HepG2 (cell line): ENCODE measurements at regions not wholly inside any gene's neighbourhood (a gene's known extent, or its start where the extent isn't known, plus 50 kb on each side); places are given as distances from the start of the nearest gene placed in this dataset.

Experiments used
- ERF ChIP-seq: IDR thresholded peaks from 2 replicates; pipeline ENCODE4 v1.6.1; 2018; ENCODE audit warnings: missing biosample characterization, missing genetic modification reagents
- MBD4 ChIP-seq: IDR thresholded peaks from 2 replicates; pipeline ENCODE4 v1.6.1; 2012; ENCODE audit warnings: low read length, inconsistent platforms, borderline replicate concordance
- NCOA1 ChIP-seq: sonication (generic); formaldehyde crosslinking; IDR thresholded peaks from 2 replicates; pipeline ENCODE4 v1.9.0; 2021; ENCODE audit warnings: missing genetic modification reagents
- NCOA2 ChIP-seq: sonication (generic); formaldehyde crosslinking; IDR thresholded peaks from 2 replicates; pipeline ENCODE4 v1.8.0; 2022; ENCODE audit warnings: inconsistent platforms
- TBL1XR1 ChIP-seq: fragments of 150-350 bp; IDR thresholded peaks from 2 replicates; pipeline ENCODE4 v1.6.1; 2014; ENCODE audit warnings: borderline replicate concordance, low read length; ENCODE audit not compliant: partially characterized antibody
- U2AF1 ChIP-seq: fragments of 200-400 bp; formaldehyde crosslinking; optimal IDR thresholded peaks from 2 replicates; pipeline ENCODE3; 2017; ENCODE audit warnings: mild to moderate bottlenecking, low read depth, low read length
- ZBTB7A ChIP-seq: sonication (generic); formaldehyde crosslinking; IDR thresholded peaks from 2 replicates; pipeline ENCODE4 v1.8.0; 2022; ENCODE audit warnings: mild to moderate bottlenecking, missing genetic modification reagents
- ZFP41 ChIP-seq: sonication (generic); formaldehyde crosslinking; IDR thresholded peaks from 2 replicates; pipeline ENCODE4 v1.4.0; 2020; ENCODE audit warnings: mild to moderate bottlenecking, missing genetic modification reagents, borderline replicate concordance
- ZMAT3 ChIP-seq: sonication (generic); formaldehyde crosslinking; conservative IDR thresholded peaks from 2 replicates; pipeline ENCODE4 v1.7.0; 2021; ENCODE audit warnings: missing genetic modification reagents
- ZNF124 ChIP-seq: sonication (generic); formaldehyde crosslinking; IDR thresholded peaks from 2 replicates; pipeline ENCODE4 v1.4.0; 2020; ENCODE audit warnings: missing genetic modification reagents
- ZNF17 ChIP-seq: sonication (generic); formaldehyde crosslinking; IDR thresholded peaks from 2 replicates; pipeline ENCODE4 v1.5.0; 2020; ENCODE audit warnings: mild to moderate bottlenecking, missing genetic modification reagents
- ZNF225 ChIP-seq: sonication (generic); formaldehyde crosslinking; IDR thresholded peaks from 2 replicates; pipeline ENCODE4 v1.4.0; 2020; ENCODE audit warnings: mild to moderate bottlenecking, missing genetic modification reagents
- ZNF326 ChIP-seq: sonication (generic); formaldehyde crosslinking; IDR thresholded peaks from 2 replicates; pipeline ENCODE4 v1.4.0; 2020; ENCODE audit warnings: missing genetic modification reagents, borderline replicate concordance
- ZNF788 ChIP-seq: sonication (generic); formaldehyde crosslinking; IDR thresholded peaks from 2 replicates; pipeline ENCODE4 v1.5.0; 2020; ENCODE audit warnings: mild to moderate bottlenecking, missing genetic modification reagents, borderline replicate concordance
- ZSCAN9 ChIP-seq: IDR thresholded peaks from 2 replicates; pipeline ENCODE4 v1.6.1; 2016; ENCODE audit warnings: borderline replicate concordance
- TF ChIP-seq, protein P1 (sequence below): sonication (generic); formaldehyde crosslinking; IDR thresholded peaks from 2 replicates; pipeline ENCODE4 v1.9.0; 2021; ENCODE audit warnings: missing genetic modification reagents, borderline replicate concordance
- TF ChIP-seq, protein P2 (sequence below): sonication (generic); formaldehyde crosslinking; conservative IDR thresholded peaks from 2 replicates; pipeline ENCODE4 v1.8.0; 2022; ENCODE audit warnings: low read depth, missing genetic modification reagents
- TF ChIP-seq, protein P3 (sequence below): sonication (generic); formaldehyde crosslinking; IDR thresholded peaks from 2 replicates; pipeline ENCODE4 v1.8.0; 2022; ENCODE audit warnings: missing genetic modification reagents, mild to moderate bottlenecking, inconsistent platforms, borderline replicate concordance
- TF ChIP-seq, protein P4 (sequence below): sonication (generic); formaldehyde crosslinking; IDR thresholded peaks from 2 replicates; pipeline ENCODE4 v1.9.0; 2021; ENCODE audit warnings: missing genetic modification reagents, borderline replicate concordance
- TF ChIP-seq, protein P5 (sequence below): sonication (generic); formaldehyde crosslinking; IDR thresholded peaks from 2 replicates; pipeline ENCODE4 v1.4.0; 2020; ENCODE audit warnings: missing genetic modification reagents

DNA sequence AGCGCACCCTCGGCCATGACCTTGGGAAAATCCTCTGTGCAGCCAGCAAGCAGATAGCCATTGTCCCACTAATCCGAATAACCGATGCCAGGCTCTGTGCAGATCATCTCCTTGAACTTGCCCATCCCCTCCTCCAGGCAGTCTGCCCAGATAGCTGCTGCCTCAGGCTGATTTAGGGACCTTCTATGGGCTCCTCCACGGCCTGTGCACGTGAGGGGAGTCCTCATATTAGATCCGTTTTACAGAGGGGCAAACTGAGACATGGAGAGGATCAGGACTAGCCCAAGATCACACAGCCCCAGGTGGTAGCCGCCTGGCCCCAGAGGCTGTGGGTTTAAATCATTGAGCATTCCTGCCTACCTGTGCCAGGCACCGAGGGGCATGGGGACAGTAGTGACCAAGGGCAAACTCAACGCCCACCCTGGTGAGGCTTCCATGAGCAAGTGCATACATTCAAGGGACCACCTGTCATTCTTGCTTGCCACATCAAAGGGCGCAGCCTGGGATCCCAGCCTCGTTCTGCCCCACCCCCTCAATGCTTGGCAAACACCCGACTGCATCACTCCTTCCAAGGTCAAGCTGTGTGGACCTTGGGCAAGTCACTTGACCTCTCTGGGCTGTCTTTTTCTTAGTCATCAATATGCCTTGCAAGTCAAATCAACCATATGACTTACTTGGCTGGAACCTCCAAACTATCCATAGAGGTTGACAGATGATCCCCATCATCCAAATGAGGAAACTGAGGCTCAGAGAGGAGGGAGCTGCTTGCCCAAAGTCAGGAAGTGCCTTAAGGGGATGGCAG lies 131.6 kb downstream of the MN1 start (continued):
- peak; percentile 18; the same call in 1 of the 2 replicates for TF ChIP-seq ZNF788
- no peak for TF ChIP-seq ZNF326 (CRISPR knock-in tag)
- no peak for TF ChIP-seq TBL1XR1
- no peak for TF ChIP-seq MBD4
- TF ChIP-seq U2AF1, result no peak
- TF ChIP-seq ZNF17 (CRISPR knock-in tag), result 0 out of 2 replicates have a peak, but pooled peaks have one; percentile 39
- TF ChIP-seq, protein P1, sequence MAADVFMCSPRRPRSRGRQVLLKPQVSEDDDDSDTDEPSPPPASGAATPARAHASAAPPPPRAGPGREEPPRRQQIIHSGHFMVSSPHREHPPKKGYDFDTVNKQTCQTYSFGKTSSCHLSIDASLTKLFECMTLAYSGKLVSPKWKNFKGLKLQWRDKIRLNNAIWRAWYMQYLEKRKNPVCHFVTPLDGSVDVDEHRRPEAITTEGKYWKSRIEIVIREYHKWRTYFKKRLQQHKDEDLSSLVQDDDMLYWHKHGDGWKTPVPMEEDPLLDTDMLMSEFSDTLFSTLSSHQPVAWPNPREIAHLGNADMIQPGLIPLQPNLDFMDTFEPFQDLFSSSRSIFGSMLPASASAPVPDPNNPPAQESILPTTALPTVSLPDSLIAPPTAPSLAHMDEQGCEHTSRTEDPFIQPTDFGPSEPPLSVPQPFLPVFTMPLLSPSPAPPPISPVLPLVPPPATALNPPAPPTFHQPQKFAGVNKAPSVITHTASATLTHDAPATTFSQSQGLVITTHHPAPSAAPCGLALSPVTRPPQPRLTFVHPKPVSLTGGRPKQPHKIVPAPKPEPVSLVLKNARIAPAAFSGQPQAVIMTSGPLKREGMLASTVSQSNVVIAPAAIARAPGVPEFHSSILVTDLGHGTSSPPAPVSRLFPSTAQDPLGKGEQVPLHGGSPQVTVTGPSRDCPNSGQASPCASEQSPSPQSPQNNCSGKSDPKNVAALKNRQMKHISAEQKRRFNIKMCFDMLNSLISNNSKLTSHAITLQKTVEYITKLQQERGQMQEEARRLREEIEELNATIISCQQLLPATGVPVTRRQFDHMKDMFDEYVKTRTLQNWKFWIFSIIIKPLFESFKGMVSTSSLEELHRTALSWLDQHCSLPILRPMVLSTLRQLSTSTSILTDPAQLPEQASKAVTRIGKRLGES (CRISPR knock-in tag), result no peak
- TF ChIP-seq, protein P2, sequence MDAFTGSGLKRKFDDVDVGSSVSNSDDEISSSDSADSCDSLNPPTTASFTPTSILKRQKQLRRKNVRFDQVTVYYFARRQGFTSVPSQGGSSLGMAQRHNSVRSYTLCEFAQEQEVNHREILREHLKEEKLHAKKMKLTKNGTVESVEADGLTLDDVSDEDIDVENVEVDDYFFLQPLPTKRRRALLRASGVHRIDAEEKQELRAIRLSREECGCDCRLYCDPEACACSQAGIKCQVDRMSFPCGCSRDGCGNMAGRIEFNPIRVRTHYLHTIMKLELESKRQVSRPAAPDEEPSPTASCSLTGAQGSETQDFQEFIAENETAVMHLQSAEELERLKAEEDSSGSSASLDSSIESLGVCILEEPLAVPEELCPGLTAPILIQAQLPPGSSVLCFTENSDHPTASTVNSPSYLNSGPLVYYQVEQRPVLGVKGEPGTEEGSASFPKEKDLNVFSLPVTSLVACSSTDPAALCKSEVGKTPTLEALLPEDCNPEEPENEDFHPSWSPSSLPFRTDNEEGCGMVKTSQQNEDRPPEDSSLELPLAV (CRISPR knock-in tag), result no peak
- TF ChIP-seq NCOA1, result no peak
- no peak for TF ChIP-seq ZSCAN9 (CRISPR knock-in tag)
- TF ChIP-seq ZMAT3, result peak; percentile 49; the same call in 1 of the 2 replicates
- peak; percentile 75 for TF ChIP-seq ZBTB7A (CRISPR knock-in tag)
- TF ChIP-seq, protein P3, sequence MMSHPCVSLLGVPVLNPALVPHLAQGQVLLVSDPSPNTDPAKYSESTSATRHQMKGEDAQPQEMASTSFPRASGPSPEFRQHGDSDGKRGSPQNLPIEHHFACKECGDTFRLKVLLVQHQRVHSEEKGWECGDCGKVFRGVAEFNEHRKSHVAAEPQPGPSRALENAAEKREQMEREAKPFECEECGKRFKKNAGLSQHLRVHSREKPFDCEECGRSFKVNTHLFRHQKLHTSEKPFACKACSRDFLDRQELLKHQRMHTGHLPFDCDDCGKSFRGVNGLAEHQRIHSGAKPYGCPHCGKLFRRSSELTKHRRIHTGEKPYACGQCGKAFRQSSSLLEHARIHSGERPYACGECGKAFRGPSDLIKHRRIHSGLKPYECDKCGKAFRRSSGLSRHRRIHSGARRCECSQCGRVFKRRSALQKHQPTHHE (CRISPR knock-in tag), result no peak
- TF ChIP-seq, protein P4, sequence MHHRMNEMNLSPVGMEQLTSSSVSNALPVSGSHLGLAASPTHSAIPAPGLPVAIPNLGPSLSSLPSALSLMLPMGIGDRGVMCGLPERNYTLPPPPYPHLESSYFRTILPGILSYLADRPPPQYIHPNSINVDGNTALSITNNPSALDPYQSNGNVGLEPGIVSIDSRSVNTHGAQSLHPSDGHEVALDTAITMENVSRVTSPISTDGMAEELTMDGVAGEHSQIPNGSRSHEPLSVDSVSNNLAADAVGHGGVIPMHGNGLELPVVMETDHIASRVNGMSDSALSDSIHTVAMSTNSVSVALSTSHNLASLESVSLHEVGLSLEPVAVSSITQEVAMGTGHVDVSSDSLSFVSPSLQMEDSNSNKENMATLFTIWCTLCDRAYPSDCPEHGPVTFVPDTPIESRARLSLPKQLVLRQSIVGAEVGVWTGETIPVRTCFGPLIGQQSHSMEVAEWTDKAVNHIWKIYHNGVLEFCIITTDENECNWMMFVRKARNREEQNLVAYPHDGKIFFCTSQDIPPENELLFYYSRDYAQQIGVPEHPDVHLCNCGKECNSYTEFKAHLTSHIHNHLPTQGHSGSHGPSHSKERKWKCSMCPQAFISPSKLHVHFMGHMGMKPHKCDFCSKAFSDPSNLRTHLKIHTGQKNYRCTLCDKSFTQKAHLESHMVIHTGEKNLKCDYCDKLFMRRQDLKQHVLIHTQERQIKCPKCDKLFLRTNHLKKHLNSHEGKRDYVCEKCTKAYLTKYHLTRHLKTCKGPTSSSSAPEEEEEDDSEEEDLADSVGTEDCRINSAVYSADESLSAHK (CRISPR knock-in tag), result no peak
- TF ChIP-seq, protein P5, sequence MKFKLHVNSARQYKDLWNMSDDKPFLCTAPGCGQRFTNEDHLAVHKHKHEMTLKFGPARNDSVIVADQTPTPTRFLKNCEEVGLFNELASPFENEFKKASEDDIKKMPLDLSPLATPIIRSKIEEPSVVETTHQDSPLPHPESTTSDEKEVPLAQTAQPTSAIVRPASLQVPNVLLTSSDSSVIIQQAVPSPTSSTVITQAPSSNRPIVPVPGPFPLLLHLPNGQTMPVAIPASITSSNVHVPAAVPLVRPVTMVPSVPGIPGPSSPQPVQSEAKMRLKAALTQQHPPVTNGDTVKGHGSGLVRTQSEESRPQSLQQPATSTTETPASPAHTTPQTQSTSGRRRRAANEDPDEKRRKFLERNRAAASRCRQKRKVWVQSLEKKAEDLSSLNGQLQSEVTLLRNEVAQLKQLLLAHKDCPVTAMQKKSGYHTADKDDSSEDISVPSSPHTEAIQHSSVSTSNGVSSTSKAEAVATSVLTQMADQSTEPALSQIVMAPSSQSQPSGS (CRISPR knock-in tag), result no peak; the same call in 1 of the 2 replicates
- TF ChIP-seq ERF (CRISPR knock-in tag), result no peak
- peak; percentile 62 for TF ChIP-seq NCOA2 (CRISPR knock-in tag)
- TF ChIP-seq ZFP41 (CRISPR knock-in tag), result no peak
- no peak for TF ChIP-seq ZNF225 (CRISPR knock-in tag)
- TF ChIP-seq ZNF124, result no peak
